Caco-2 (cell line): ENCODE measurements at regions not wholly inside any gene's neighbourhood (a gene's known extent, or its start where the extent isn't known, plus 50 kb on each side); places are given as distances from the start of the nearest gene placed in this dataset.

Source experiments
- BruUV-seq: library from RNA; stranded (reverse); fragments of 400-500 nt; replicated peaks from 2 replicates; lab custom pipeline; 2021; lab: Mats Ljungman, UMichigan
- CTCF ChIA-PET: fragments of 300-600 bp; sonication (Branson Sonifier 250); formaldehyde crosslinking; loops from one replicate; lab custom pipeline; 2022; ENCODE audit warnings: antibody characterized with exemption; lab: Charles Lee
- POLR2A ChIA-PET: fragments of 300-600 bp; sonication (Branson Sonifier 250); formaldehyde crosslinking; loops from one replicate; lab custom pipeline; 2022; ENCODE audit warnings: antibody characterized with exemption; lab: Charles Lee
- DNase-seq, 2 experiments: peaks; one replicate each; pipeline versions ENCODE4 v3.0.0 to v3.0.0-alpha.2; 2020 to 2022
- H3K27me3 ChIP-seq: replicated peaks from 2 replicates; pipeline ENCODE4 v1.6.0; 2011; ENCODE audit warnings: low read length; ENCODE audit not compliant: control insufficient read depth, insufficient read depth
- H3K36me3 ChIP-seq: 2 replicates; pipeline ENCODE4 v1.5.1; 2011; ENCODE audit warnings: low read length; ENCODE audit not compliant: control insufficient read depth, insufficient read depth
- H3K4me1 ChIP-seq: fragments of 250-450 bp; sonication (Bioruptor Pico); 2 replicates; pipeline ENCODE4 v1.5.1; 2020; ENCODE audit warnings: mild to moderate bottlenecking
- H3K4me3 ChIP-seq: 2 replicates; pipeline ENCODE4 v1.5.1; 2011; ENCODE audit warnings: low read depth, mild to moderate bottlenecking, control low read depth, low read length
- H3K9me3 ChIP-seq: fragments of 250-450 bp; sonication (Bioruptor Pico); 2 replicates; pipeline ENCODE4 v1.5.1; 2020; ENCODE audit warnings: mild to moderate bottlenecking, moderate library complexity
- H3K27ac Mint-ChIP-seq: one replicate; pipeline ENCODE4 v1.8.0; 2022; ENCODE audit warnings: mixed read lengths; ENCODE audit not compliant: unreplicated experiment
- H3K27me3 Mint-ChIP-seq: one replicate; pipeline ENCODE4 v1.8.0; 2022; ENCODE audit warnings: mixed read lengths; ENCODE audit not compliant: insufficient read depth, unreplicated experiment
- H3K36me3 Mint-ChIP-seq: one replicate; pipeline ENCODE4 v1.8.0; 2022; ENCODE audit warnings: mild to moderate bottlenecking, mixed read lengths; ENCODE audit not compliant: insufficient read depth, unreplicated experiment
- H3K4me1 Mint-ChIP-seq: one replicate; pipeline ENCODE4 v1.8.0; 2022; ENCODE audit warnings: low read depth, mixed read lengths; ENCODE audit not compliant: unreplicated experiment
- H3K4me3 Mint-ChIP-seq: one replicate; pipeline ENCODE4 v1.8.0; 2022; ENCODE audit warnings: mild to moderate bottlenecking, moderate library complexity, mixed read lengths; ENCODE audit not compliant: unreplicated experiment
- H3K9me3 Mint-ChIP-seq: one replicate; pipeline ENCODE4 v1.8.0; 2022; ENCODE audit warnings: mixed read lengths; ENCODE audit not compliant: unreplicated experiment
- CTCF ChIP-seq, 2 experiments: fragments of 200-600 bp in 1 of 2; IDR thresholded peaks; 1 replicate in 1 of 2; 2 replicates in 1 of 2; pipeline versions ENCODE4 v1.5.1 to v1.8.0; 2011 to 2022; ENCODE audit warnings: antibody characterized with exemption in 1 of 2, control low read depth in 1 of 2, inconsistent platforms in 1 of 2, low read depth in 1 of 2, low read length in 1 of 2, mild to moderate bottlenecking in 1 of 2, moderate library complexity in 1 of 2; ENCODE audit not compliant: insufficient read depth in 1 of 2, severe bottlenecking in 1 of 2, unreplicated experiment in 1 of 2
- intact Hi-C: fragments of 100-400 bp; cut with micrococcal nuclease; formaldehyde crosslinking; loops from one replicate; pipeline ENCODE4 v1.10.0; 2022; ENCODE audit not compliant: unreplicated experiment

DNA sequence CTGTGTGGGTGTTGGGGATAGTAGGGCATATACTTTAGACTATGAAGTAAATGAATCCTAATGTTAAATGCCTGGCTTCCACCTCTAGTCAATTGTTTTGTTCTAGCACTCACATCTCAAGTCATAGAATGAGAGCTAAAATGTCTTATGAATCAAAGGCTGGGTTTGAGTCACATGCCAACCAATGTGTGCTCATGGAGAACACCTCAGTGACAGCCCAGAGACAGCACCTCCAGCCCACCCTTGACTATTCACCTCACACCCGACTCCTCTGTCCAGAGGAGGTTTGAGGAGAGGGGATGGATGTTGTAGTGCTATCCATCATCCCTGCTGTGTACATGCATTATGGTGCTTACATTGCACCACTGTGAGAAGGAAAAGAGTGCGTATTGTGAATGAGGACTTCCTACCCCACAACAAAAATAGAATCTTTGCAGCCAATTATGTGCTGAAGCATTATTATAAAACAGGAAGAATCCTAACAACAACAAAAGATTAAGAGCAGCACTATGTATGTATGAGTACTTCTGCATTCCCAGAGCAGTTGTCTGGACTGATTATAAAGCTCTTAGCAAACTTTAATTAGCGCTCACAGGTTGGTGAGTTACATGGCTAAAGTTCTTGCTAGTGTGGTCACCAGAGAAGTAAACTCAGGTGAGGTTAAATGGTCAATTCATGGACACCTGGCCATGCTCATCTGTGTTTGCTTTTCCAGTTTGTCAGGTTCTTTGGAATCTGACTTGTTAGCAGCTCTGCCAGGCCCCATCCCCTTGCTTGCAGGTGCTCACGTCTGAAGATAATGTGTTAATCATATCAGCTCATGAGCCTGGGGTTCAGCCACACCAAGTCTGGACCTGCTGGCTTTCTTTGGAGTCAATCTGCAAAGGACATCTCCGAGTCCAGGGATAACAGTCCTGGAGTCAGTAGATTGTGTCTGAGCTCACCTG is 55.3 kb upstream of the NABP1 start:
- H3K36me3 Mint-ChIP-seq: peaks cover 10% of the 10 kb centered on the region
- DNase-seq: peak; percentile 83 to 94
- H3K36me3 ChIP-seq: no peaks in the 10 kb centered on the region
- peak overlapping the region; percentile 89 for H3K27ac Mint-ChIP-seq
- ChIA-PET POLR2A (interaction anchor here (0.7 to 1.1 kb wide), 2 partner anchors 16 to 55 kb away, joined by 3 to 15 read pairs; partner anchors contain the start of gene NABP1), CTCF (interaction anchor here (0.7 to 1.1 kb wide), 3 partner anchors 10 to 57 kb away, joined by 4 to 6 read pairs (median 4); partner anchors contain the start of gene NABP1)
- H3K4me1 ChIP-seq: peaks cover 98% of the 10 kb centered on the region
- no peaks in the 10 kb centered on the region for H3K9me3 ChIP-seq
- H3K4me1 Mint-ChIP-seq: peaks cover 66% of the 10 kb centered on the region
- peak overlapping the region; percentile 22 for H3K4me3 Mint-ChIP-seq
- peaks cover 10% of the 10 kb centered on the region for H3K9me3 Mint-ChIP-seq
- intact Hi-C loops: loop anchor here (1.0 to 2.0 kb wide), 6 partner anchors 15 to 67 kb away; no protein-coding TSS in a partner anchor
- H3K27me3 Mint-ChIP-seq: no peaks in the 10 kb centered on the region
- no peak overlapping the region for H3K4me3 ChIP-seq
- H3K27me3 ChIP-seq: no peaks in the 10 kb centered on the region
- no TSS peak for BruUV-seq
- TF ChIP-seq CTCF (IDR thresholded peaks at IDR 0.05; ENCODE audit: insufficient read depth in 1 of 2, low read depth in 1 of 2, low read length in 1 of 2, severe bottlenecking in 1 of 2, unreplicated experiment in 1 of 2): no peak

- no peak for TF ChIP-seq CTCF (IDR thresholded peaks at IDR 0.05; ENCODE audit: insufficient read depth in 1 of 2, low read depth in 1 of 2, low read length in 1 of 2, severe bottlenecking in 1 of 2, unreplicated experiment in 1 of 2)
- no peak overlapping the region for H3K4me3 Mint-ChIP-seq
- ChIA-PET CTCF (interaction anchor here (0.7 to 1.2 kb wide), 2 partner anchors 59 to 78 kb away, joined by 3 to 12 read pairs; no protein-coding TSS in a partner anchor), POLR2A (interaction anchor here (0.5 to 1.6 kb wide), 3 partner anchors 13 to 644 kb away, joined by 3 to 14 read pairs (median 5); partner anchors contain the start of gene NABP1)
- no TSS peak for BruUV-seq
- H3K4me1 Mint-ChIP-seq: peaks cover 56% of the 10 kb centered on the region
- H3K4me3 ChIP-seq: no peak overlapping the region
- peaks cover 10% of the 10 kb centered on the region for H3K9me3 Mint-ChIP-seq
- H3K4me1 ChIP-seq: peaks cover 76% of the 10 kb centered on the region
- no peaks in the 10 kb centered on the region for H3K36me3 ChIP-seq
- H3K27me3 Mint-ChIP-seq: no peaks in the 10 kb centered on the region
- H3K9me3 ChIP-seq: no peaks in the 10 kb centered on the region
- peak; percentile 40 to 54 for DNase-seq
- intact Hi-C loops: no loop called here
- H3K27me3 ChIP-seq: no peaks in the 10 kb centered on the region
- peaks cover 15% of the 10 kb centered on the region for H3K36me3 Mint-ChIP-seq
- H3K27ac Mint-ChIP-seq: peak overlapping the region; percentile 89
Observed at GRCh38 chr2:191625016-191625415, 52.9 kb upstream of the NABP1 start.

DNA sequence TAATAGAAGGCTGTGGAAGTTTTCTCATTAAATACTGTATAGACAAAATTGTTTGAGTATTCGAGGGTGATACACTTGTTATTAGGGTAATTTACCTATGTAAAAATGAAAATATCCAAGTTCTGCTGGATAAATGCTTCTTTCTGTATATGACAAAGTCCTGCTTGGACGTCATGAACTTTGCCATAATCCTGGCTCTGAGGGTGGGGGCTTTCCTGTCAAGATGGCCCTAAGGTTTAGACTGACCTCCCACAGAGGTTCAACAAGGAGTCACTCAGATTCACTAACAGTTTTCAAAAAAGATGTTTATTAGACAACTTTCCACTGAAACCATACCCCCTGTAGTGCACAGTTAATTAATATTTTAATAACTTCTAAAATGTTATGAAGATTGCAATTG is 52.5 kb upstream of the NABP1 start:
- CTCF ChIA-PET: interaction anchor here (0.7 to 1.2 kb wide), 2 partner anchors 60 to 78 kb away, joined by 3 to 12 read pairs; no protein-coding TSS in a partner anchor
- Mint-ChIP-seq H3K4me3 (no peak overlapping the region), H3K36me3 (peaks cover 15% of the 10 kb centered on the region), H3K27ac (peak overlapping the region; percentile 89), H3K9me3 (peaks cover 10% of the 10 kb centered on the region), H3K4me1 (peaks cover 53% of the 10 kb centered on the region), H3K27me3 (no peaks in the 10 kb centered on the region)
- no TSS peak for BruUV-seq
- Histone ChIP-seq H3K9me3 (no peaks in the 10 kb centered on the region), H3K4me1 (peaks cover 71% of the 10 kb centered on the region), H3K4me3 (no peak overlapping the region), H3K27me3 (no peaks in the 10 kb centered on the region), H3K36me3 (no peaks in the 10 kb centered on the region)
- TF ChIP-seq CTCF (IDR thresholded peaks at IDR 0.05; ENCODE audit: insufficient read depth in 1 of 2, low read depth in 1 of 2, low read length in 1 of 2, severe bottlenecking in 1 of 2, unreplicated experiment in 1 of 2): no peak
- DNase-seq: no peak
- POLR2A ChIA-PET: interaction anchor here (0.5 to 1.6 kb wide), 4 partner anchors 13 to 644 kb away, joined by 3 to 14 read pairs (median 6); partner anchors contain the start of gene NABP1
- intact Hi-C loops: no loop called here
